ENCODE measurements at regions not wholly inside any gene's neighbourhood (a gene's known extent, or its start where the extent isn't known, plus 50 kb on each side); places are given as distances from the start of the nearest gene placed in this dataset.

DNA sequence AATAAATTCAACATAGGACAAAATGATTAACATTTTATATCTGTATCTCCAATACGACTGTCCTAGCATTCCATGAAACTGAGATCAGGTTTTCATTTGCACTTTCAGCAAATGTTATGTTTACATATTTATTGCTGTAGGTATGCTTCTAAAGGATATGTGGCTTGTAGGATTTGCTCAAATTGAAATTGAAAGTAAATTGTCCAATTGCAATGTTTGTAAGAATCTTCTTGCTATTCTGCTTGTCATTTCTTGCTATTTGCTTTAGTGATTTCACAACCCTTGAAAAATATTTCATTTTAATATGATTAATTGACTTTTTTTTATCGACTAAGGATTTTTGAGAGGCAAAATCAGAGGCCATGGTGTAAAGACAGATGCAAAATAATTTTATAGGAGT, 904.2 kb upstream of the RAG2 start (continued):
- TF ChIP-seq, protein P1, sequence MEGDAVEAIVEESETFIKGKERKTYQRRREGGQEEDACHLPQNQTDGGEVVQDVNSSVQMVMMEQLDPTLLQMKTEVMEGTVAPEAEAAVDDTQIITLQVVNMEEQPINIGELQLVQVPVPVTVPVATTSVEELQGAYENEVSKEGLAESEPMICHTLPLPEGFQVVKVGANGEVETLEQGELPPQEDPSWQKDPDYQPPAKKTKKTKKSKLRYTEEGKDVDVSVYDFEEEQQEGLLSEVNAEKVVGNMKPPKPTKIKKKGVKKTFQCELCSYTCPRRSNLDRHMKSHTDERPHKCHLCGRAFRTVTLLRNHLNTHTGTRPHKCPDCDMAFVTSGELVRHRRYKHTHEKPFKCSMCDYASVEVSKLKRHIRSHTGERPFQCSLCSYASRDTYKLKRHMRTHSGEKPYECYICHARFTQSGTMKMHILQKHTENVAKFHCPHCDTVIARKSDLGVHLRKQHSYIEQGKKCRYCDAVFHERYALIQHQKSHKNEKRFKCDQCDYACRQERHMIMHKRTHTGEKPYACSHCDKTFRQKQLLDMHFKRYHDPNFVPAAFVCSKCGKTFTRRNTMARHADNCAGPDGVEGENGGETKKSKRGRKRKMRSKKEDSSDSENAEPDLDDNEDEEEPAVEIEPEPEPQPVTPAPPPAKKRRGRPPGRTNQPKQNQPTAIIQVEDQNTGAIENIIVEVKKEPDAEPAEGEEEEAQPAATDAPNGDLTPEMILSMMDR (IDR thresholded peaks at IDR 0.05; ENCODE audit: poor library complexity, severe bottlenecking): no peak

DNA sequence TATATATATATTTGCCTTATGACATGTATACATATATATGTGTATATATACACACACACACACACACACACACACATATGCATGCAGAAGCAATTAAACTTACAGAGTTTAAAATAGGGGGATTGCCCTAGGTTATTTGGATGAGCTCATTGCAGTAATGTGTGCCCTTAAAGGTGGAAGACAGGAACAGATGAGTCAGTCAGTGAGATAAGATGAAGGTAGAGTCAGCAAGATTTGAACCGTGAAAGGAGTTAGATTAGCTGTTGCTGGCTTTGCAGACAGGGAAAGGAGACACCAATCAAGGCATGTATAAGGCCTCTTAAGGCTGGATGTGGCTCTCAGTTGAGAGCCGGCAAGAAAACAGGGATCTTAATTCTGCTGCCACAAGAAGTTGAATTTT, 902.4 kb upstream of the RAG2 start:
- no peak overlapping the region for H3K27ac ChIP-seq (ENCODE audit: low read length)

DNA sequence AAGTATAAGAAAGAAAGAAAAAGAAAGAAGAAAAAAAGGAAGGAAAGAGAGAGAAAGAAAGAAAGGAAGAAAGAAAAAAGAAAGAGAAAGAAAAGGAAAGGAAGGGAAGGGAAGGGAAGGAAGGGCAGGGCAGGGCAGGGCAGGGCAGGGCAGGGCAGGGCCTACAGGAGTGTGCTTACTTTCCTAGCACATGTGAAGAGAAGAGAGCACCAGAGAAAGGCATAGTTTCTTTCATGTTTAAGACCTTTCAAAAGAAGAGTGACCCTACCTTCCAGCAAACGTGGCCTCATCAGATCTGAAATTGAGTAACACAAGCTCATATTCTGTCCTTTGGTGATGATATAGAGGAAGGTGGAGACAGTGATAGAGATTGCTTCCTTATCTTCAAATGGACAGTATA, 899.3 kb upstream of the RAG2 start:
- no peak for TF ChIP-seq POLR2AphosphoS5 (IDR thresholded peaks at IDR 0.05)
- TF ChIP-seq, protein P1 (IDR thresholded peaks at IDR 0.05; ENCODE audit: poor library complexity, severe bottlenecking): no peak
- TF ChIP-seq EP300 (conservative IDR thresholded peaks at IDR 0.05; ENCODE audit: poor library complexity, severe bottlenecking): no peak
- no peak overlapping the region for H2AFZ ChIP-seq (ENCODE audit: low read depth, low read length)

More for the DNA sequence above, 902.4 kb upstream of the RAG2 start:
- H3K9me3 ChIP-seq (ENCODE audit: low read length): no peaks in the 10 kb centered on the region
- no peaks in the 10 kb centered on the region for H3K9me2 ChIP-seq (ENCODE audit: insufficient read depth, low read length)
- H4K20me1 ChIP-seq (ENCODE audit: insufficient read depth): no peaks in the 10 kb centered on the region
- no peak overlapping the region for H3K9ac ChIP-seq (ENCODE audit: low read length)
- no peaks in the 10 kb centered on the region for H3K27me3 ChIP-seq (ENCODE audit: insufficient read depth, low read depth, low read length)
- H3F3A ChIP-seq (ENCODE audit: insufficient read depth, low read length, poor library complexity, severe bottlenecking): no peaks in the 10 kb centered on the region
- H2AFZ ChIP-seq (ENCODE audit: low read depth, low read length): no peak overlapping the region
- TF ChIP-seq EP300 (conservative IDR thresholded peaks at IDR 0.05; ENCODE audit: poor library complexity, severe bottlenecking) (no peak), TAF1 (IDR thresholded peaks at IDR 0.05; ENCODE audit: low read depth) (no peak), POLR2AphosphoS5 (IDR thresholded peaks at IDR 0.05) (no peak), SMC3 (conservative IDR thresholded peaks at IDR 0.05; ENCODE audit: poor library complexity) (no peak), RAD21 (conservative IDR thresholded peaks at IDR 0.05) (no peak), EZH2 (IDR thresholded peaks at IDR 0.05; ENCODE audit: borderline replicate concordance, insufficient read depth, low read length, poor library complexity, severe bottlenecking) (no peak), MXI1 (conservative IDR thresholded peaks at IDR 0.05; ENCODE audit: poor library complexity, severe bottlenecking) (no peak)
- TF ChIP-seq, protein P1 (IDR thresholded peaks at IDR 0.05; ENCODE audit: poor library complexity, severe bottlenecking): no peak
- TF ChIP-seq, protein P2, sequence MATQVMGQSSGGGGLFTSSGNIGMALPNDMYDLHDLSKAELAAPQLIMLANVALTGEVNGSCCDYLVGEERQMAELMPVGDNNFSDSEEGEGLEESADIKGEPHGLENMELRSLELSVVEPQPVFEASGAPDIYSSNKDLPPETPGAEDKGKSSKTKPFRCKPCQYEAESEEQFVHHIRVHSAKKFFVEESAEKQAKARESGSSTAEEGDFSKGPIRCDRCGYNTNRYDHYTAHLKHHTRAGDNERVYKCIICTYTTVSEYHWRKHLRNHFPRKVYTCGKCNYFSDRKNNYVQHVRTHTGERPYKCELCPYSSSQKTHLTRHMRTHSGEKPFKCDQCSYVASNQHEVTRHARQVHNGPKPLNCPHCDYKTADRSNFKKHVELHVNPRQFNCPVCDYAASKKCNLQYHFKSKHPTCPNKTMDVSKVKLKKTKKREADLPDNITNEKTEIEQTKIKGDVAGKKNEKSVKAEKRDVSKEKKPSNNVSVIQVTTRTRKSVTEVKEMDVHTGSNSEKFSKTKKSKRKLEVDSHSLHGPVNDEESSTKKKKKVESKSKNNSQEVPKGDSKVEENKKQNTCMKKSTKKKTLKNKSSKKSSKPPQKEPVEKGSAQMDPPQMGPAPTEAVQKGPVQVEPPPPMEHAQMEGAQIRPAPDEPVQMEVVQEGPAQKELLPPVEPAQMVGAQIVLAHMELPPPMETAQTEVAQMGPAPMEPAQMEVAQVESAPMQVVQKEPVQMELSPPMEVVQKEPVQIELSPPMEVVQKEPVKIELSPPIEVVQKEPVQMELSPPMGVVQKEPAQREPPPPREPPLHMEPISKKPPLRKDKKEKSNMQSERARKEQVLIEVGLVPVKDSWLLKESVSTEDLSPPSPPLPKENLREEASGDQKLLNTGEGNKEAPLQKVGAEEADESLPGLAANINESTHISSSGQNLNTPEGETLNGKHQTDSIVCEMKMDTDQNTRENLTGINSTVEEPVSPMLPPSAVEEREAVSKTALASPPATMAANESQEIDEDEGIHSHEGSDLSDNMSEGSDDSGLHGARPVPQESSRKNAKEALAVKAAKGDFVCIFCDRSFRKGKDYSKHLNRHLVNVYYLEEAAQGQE (IDR thresholded peaks at IDR 0.05; ENCODE audit: borderline replicate concordance): no peak
- no peaks in the 10 kb centered on the region for H3K36me3 ChIP-seq (ENCODE audit: insufficient read depth, low read length)
- no peak overlapping the region for H3K4me3 ChIP-seq (ENCODE audit: low read length)
- no peak overlapping the region for H3K4me2 ChIP-seq (ENCODE audit: low read length)
- no peaks in the 10 kb centered on the region for H3K79me2 ChIP-seq (replicated peaks; ENCODE audit: insufficient read depth, low read length)

More for the DNA sequence above, 899.3 kb upstream of the RAG2 start:
- no peaks in the 10 kb centered on the region for H4K20me1 ChIP-seq (ENCODE audit: insufficient read depth)
- H3K27ac ChIP-seq (ENCODE audit: low read length): no peak overlapping the region
- H3K9ac ChIP-seq (ENCODE audit: low read length): no peak overlapping the region
- H3K4me2 ChIP-seq (ENCODE audit: low read length): no peak overlapping the region
- H3K9me2 ChIP-seq (ENCODE audit: insufficient read depth, low read length): no peaks in the 10 kb centered on the region
- H3K27me3 ChIP-seq (ENCODE audit: insufficient read depth, low read depth, low read length): no peaks in the 10 kb centered on the region
- no peaks in the 10 kb centered on the region for H3K9me3 ChIP-seq (ENCODE audit: low read length)
- no peaks in the 10 kb centered on the region for H3F3A ChIP-seq (ENCODE audit: insufficient read depth, low read length, poor library complexity, severe bottlenecking)
- H3K79me2 ChIP-seq (replicated peaks; ENCODE audit: insufficient read depth, low read length): no peaks in the 10 kb centered on the region
- no peaks in the 10 kb centered on the region for H3K36me3 ChIP-seq (ENCODE audit: insufficient read depth, low read length)
- H3K4me3 ChIP-seq (ENCODE audit: low read length): no peak overlapping the region
